ENCODE measurements at regions not wholly inside any gene's neighbourhood (a gene's known extent, or its start where the extent isn't known, plus 50 kb on each side); places are given as distances from the start of the nearest gene placed in this dataset.

DNA sequence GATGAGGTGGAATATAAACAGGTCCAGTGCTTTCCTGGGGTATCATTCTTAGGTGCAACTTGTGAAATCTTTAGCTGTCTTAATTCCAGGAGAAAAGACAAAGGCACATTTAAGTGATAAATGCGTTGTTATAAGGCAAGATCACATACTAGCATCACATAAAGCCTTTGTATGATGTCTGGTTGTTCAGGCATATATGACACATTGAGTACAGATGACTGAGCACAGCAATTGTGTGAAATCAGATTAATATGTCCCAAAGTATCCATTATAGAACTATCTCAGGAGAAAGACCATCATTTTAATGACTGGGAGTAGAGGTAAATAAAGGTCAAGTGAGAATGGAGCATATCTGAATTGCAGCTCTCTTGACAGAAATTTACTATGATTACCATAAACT is 205.1 kb downstream of the PTGER3 start:
- H3K27ac Mint-ChIP-seq (ENCODE audit: unreplicated experiment), result no peak overlapping the region
- no peak overlapping the region for H3K4me3 Mint-ChIP-seq (ENCODE audit: low read depth, unreplicated experiment)
- H3K4me1 Mint-ChIP-seq (ENCODE audit: low read depth, unreplicated experiment), result no peaks in the 10 kb centered on the region
- H3K36me3 Mint-ChIP-seq (ENCODE audit: insufficient read depth, unreplicated experiment), result no peaks in the 10 kb centered on the region
- no peak for DNase-seq
- no peaks in the 10 kb centered on the region for H3K27me3 Mint-ChIP-seq (ENCODE audit: unreplicated experiment)
- BruUV-seq (replicated peaks), result no TSS peak
- intact Hi-C loops (cut with micrococcal nuclease; ENCODE audit: unreplicated experiment), result no loop called here
- CTCF ChIA-PET, result no interaction called here
- TF ChIP-seq, protein P1, sequence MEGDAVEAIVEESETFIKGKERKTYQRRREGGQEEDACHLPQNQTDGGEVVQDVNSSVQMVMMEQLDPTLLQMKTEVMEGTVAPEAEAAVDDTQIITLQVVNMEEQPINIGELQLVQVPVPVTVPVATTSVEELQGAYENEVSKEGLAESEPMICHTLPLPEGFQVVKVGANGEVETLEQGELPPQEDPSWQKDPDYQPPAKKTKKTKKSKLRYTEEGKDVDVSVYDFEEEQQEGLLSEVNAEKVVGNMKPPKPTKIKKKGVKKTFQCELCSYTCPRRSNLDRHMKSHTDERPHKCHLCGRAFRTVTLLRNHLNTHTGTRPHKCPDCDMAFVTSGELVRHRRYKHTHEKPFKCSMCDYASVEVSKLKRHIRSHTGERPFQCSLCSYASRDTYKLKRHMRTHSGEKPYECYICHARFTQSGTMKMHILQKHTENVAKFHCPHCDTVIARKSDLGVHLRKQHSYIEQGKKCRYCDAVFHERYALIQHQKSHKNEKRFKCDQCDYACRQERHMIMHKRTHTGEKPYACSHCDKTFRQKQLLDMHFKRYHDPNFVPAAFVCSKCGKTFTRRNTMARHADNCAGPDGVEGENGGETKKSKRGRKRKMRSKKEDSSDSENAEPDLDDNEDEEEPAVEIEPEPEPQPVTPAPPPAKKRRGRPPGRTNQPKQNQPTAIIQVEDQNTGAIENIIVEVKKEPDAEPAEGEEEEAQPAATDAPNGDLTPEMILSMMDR (IDR thresholded peaks at IDR 0.05; ENCODE audit: unreplicated experiment), result no peak
- H3K9me3 Mint-ChIP-seq (ENCODE audit: low read depth, unreplicated experiment), result peaks cover 2% of the 10 kb centered on the region

DNA sequence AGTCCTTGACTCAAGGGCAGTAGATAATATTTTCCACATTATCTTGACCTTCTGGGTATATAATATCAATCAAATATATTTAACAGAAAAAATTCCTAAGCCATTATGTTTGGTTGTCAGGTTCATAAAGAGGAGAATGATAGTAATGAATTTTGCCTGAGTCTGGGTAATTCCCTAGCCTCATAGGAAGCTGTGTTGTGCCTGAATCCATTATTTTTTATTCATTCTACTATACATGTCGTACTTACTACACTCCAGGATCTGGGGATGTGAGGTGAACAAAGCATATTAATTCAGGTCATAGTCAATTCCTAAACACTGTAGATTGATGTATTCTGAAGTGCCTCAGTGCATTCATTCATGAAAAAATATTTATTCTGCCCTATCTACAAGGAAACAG is 204.2 kb downstream of the PTGER3 start:
- DNase-seq, result no peak
- no peak overlapping the region for H3K4me3 Mint-ChIP-seq (ENCODE audit: low read depth, unreplicated experiment)
- intact Hi-C loops (cut with micrococcal nuclease; ENCODE audit: unreplicated experiment), result no loop called here
- H3K4me1 Mint-ChIP-seq (ENCODE audit: low read depth, unreplicated experiment), result no peaks in the 10 kb centered on the region
- H3K27ac Mint-ChIP-seq (ENCODE audit: unreplicated experiment), result no peak overlapping the region
- TF ChIP-seq, protein P1 (IDR thresholded peaks at IDR 0.05; ENCODE audit: unreplicated experiment), result no peak
- H3K27me3 Mint-ChIP-seq (ENCODE audit: unreplicated experiment), result no peaks in the 10 kb centered on the region
- CTCF ChIA-PET, result no interaction called here
- H3K9me3 Mint-ChIP-seq (ENCODE audit: low read depth, unreplicated experiment), result peaks cover 2% of the 10 kb centered on the region
- no peaks in the 10 kb centered on the region for H3K36me3 Mint-ChIP-seq (ENCODE audit: insufficient read depth, unreplicated experiment)
- no TSS peak for BruUV-seq (replicated peaks)

DNA sequence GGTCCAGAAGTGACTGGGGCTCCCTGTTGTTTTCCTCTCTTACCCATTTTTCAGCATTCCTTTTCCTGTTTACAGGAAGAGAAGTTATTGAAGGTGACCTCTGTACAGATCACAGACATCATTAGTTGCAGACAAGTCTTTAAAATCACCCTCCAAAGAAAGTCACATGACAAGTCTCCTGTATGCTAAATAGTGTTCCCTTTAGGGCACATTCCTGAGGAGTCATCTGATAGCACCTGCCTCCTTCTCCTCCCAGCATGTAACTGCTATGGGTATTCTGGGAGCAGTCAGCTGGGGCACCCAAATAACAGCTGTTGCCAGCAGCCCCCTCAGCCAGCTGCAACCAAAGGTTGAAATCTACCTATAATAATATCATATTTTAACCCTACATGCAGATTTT is 200.6 kb downstream of the PTGER3 start:
- H3K4me3 Mint-ChIP-seq (ENCODE audit: low read depth, unreplicated experiment), result no peak overlapping the region
- no peaks in the 10 kb centered on the region for H3K36me3 Mint-ChIP-seq (ENCODE audit: insufficient read depth, unreplicated experiment)
- H3K27ac Mint-ChIP-seq (ENCODE audit: unreplicated experiment), result no peak overlapping the region
- BruUV-seq (replicated peaks), result no TSS peak
- TF ChIP-seq, protein P1 (IDR thresholded peaks at IDR 0.05; ENCODE audit: unreplicated experiment), result no peak
- CTCF ChIA-PET, result no interaction called here
- no peaks in the 10 kb centered on the region for H3K27me3 Mint-ChIP-seq (ENCODE audit: unreplicated experiment)
- no peaks in the 10 kb centered on the region for H3K4me1 Mint-ChIP-seq (ENCODE audit: low read depth, unreplicated experiment)
- DNase-seq, result no peak
- intact Hi-C loops (cut with micrococcal nuclease; ENCODE audit: unreplicated experiment), result no loop called here
- H3K9me3 Mint-ChIP-seq (ENCODE audit: low read depth, unreplicated experiment), result peaks cover 11% of the 10 kb centered on the region

DNA sequence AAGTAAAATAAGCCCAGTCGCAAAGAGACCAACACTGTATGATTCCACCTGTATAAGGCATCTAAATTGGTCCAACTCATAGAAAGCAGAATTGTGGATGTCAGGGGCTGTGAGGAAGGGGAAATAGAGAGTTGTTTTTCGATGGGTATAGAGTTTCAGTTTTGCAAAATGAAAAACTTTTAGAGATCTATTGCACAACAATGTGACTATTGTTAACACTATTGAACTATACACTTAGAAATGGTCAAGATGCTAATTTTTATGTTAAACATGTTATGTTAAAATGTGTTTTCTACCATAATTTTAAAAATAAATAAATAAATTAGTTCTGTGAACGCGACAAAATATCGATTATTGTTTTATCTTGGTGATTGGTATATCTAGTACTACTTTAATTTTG is 192.4 kb downstream of the PTGER3 start:
- Mint-ChIP-seq H3K36me3 (ENCODE audit: insufficient read depth, unreplicated experiment) (no peaks in the 10 kb centered on the region), H3K9me3 (ENCODE audit: low read depth, unreplicated experiment) (peaks cover 10% of the 10 kb centered on the region), H3K4me1 (ENCODE audit: low read depth, unreplicated experiment) (no peaks in the 10 kb centered on the region), H3K27me3 (ENCODE audit: unreplicated experiment) (no peaks in the 10 kb centered on the region), H3K27ac (ENCODE audit: unreplicated experiment) (no peak overlapping the region), H3K4me3 (ENCODE audit: low read depth, unreplicated experiment) (no peak overlapping the region)
- intact Hi-C loops (cut with micrococcal nuclease; ENCODE audit: unreplicated experiment), result no loop called here
- TF ChIP-seq, protein P1 (IDR thresholded peaks at IDR 0.05; ENCODE audit: unreplicated experiment), result no peak
- BruUV-seq (replicated peaks), result no TSS peak
- CTCF ChIA-PET, result no interaction called here
- no peak for DNase-seq

DNA sequence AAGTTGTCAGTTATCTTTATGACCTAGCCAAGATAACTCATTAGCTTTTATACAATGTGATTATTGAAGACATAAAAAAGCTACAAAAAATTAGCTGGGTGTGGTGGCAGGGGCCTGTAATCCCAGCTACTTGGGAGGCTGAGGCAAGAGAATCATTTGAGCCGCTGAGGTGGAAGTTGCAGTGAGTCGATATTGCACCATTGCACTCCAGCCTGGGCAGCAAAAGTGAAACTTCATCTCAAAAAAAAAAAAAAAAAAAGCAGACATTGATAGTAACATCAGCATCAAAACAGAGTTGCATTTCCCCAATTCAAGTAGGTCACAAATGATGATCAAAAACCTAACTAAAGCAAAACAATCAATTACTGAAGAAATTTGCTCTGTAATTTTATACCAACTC is 191.4 kb downstream of the PTGER3 start:
- no peak overlapping the region for H3K4me3 Mint-ChIP-seq (ENCODE audit: low read depth, unreplicated experiment)
- no peaks in the 10 kb centered on the region for H3K4me1 Mint-ChIP-seq (ENCODE audit: low read depth, unreplicated experiment)

More for the DNA sequence above, 191.4 kb downstream of the PTGER3 start:
- no peaks in the 10 kb centered on the region for H3K27me3 Mint-ChIP-seq (ENCODE audit: unreplicated experiment)
- no TSS peak for BruUV-seq (replicated peaks)
- CTCF ChIA-PET, result no interaction called here
- no peaks in the 10 kb centered on the region for H3K36me3 Mint-ChIP-seq (ENCODE audit: insufficient read depth, unreplicated experiment)
- H3K9me3 Mint-ChIP-seq (ENCODE audit: low read depth, unreplicated experiment), result peaks cover 4% of the 10 kb centered on the region
- intact Hi-C loops (cut with micrococcal nuclease; ENCODE audit: unreplicated experiment), result no loop called here
- no peak overlapping the region for H3K27ac Mint-ChIP-seq (ENCODE audit: unreplicated experiment)
- no peak for DNase-seq
- TF ChIP-seq, protein P1 (IDR thresholded peaks at IDR 0.05; ENCODE audit: unreplicated experiment), result no peak

All from Calu3 (cell line).